GM23248 (cell line): ENCODE measurements at regions not wholly inside any gene's neighbourhood (a gene's known extent, or its start where the extent isn't known, plus 50 kb on each side); places are given as distances from the start of the nearest gene placed in this dataset.

Source experiments
- EZH2 ChIP-seq: fragments of 200-600 bp; sonication (generic); IDR thresholded peaks from 2 replicates; pipeline ENCODE4 v1.6.1; 2018; ENCODE audit warnings: antibody characterized with exemption, mild to moderate bottlenecking; ENCODE audit not compliant: insufficient read depth, poor library complexity, severe bottlenecking
- EZH2phosphoT487 ChIP-seq: fragments of 200-600 bp; sonication (generic); IDR thresholded peaks from 2 replicates; pipeline ENCODE4 v1.6.1; 2018; ENCODE audit warnings: antibody characterized with exemption, moderate library complexity, mild to moderate bottlenecking, low read depth; ENCODE audit not compliant: insufficient read depth

DNA sequence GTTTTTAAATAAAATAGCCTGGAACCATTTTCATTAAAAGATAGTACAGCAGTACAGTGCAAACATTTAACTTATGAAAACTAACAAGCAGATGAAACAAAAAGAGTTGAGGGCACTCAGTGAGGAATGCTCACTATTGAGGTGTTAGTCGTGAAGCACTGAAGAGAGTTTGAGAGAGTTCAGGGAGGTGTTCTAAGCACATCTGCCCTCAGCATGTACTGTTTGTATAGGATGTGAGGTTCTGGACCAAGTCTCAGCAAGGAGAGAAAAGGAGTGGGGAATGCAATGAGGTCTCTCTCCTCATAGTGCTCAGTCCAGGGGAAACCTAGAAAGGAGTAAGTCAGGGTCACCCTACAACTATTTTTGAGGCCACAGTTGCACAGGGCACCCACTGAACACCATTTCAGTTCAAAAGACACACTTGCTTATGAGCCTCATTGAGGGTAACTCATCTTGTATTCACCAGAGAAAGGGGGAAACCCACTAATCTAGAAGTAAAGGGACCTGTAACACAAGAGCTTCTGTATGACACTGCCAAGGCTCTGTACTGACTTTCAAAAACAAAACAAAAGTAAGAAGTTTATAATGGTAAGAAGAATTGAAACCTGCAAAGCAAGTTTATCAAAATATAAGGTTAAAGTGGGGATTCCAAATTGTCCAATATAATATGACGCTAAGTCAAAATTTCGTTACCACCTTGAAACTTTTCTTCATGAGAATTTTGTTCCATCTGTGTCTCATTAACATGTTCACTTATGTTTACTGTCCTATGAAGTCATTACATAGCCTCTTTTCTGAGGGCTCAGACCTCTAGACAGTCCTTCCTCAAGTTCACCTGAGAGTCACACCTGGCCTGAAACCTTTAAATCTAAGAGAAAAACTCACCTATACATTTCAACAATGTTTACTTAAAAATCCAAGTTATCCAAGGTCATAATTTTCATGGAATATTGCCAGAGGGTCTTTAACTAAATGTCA, 275.3 kb downstream of the ETS1 start:
- TF ChIP-seq EZH2, result no peak
- TF ChIP-seq EZH2phosphoT487, result no peak
